Loucy (cell line): ENCODE measurements at regions not wholly inside any gene's neighbourhood (a gene's known extent, or its start where the extent isn't known, plus 50 kb on each side); places are given as distances from the start of the nearest gene placed in this dataset.

Experiments
- H2AFZ ChIP-seq: fragments of 200-600 bp; sonication (generic); 2 replicates; pipeline ENCODE4 v1.6.0; 2016; ENCODE audit warnings: antibody characterized with exemption, mild to moderate bottlenecking, low read length, moderate library complexity
- H3F3A ChIP-seq: fragments of 200-600 bp; 2 replicates; pipeline ENCODE4 v1.6.0; 2016; ENCODE audit warnings: antibody characterized with exemption, low read depth, mild to moderate bottlenecking
- H3K27me3 ChIP-seq: fragments of 200-600 bp; sonication (generic); 2 replicates; pipeline ENCODE4 v1.6.1; 2014; ENCODE audit warnings: low read length, mild to moderate bottlenecking; ENCODE audit not compliant: insufficient read depth, poor library complexity, severe bottlenecking
- H3K36me3 ChIP-seq: fragments of 200-600 bp; sonication (generic); 2 replicates; pipeline ENCODE4 v1.6.1; 2016; ENCODE audit warnings: low read length; ENCODE audit not compliant: insufficient read depth
- H3K4me1 ChIP-seq: fragments of 200-600 bp; sonication (generic); 2 replicates; pipeline ENCODE4 v1.5.1; 2014; ENCODE audit warnings: low read length, mild to moderate bottlenecking; ENCODE audit not compliant: insufficient read depth, poor library complexity, severe bottlenecking
- H3K4me2 ChIP-seq: fragments of 200-600 bp; sonication (generic); 2 replicates; pipeline ENCODE4 v1.6.0; 2014; ENCODE audit warnings: antibody characterized with exemption, low read length, low read depth, mild to moderate bottlenecking; ENCODE audit not compliant: poor library complexity, severe bottlenecking
- H3K4me3 ChIP-seq: fragments of 200-600 bp; sonication (generic); 2 replicates; pipeline ENCODE4 v1.5.1; 2014; ENCODE audit warnings: low read length, mild to moderate bottlenecking, mixed read lengths; ENCODE audit not compliant: poor library complexity, severe bottlenecking
- H3K79me2 ChIP-seq: fragments of 200-600 bp; sonication (generic); 2 replicates; pipeline ENCODE4 v1.6.1; 2014; ENCODE audit warnings: low read length; ENCODE audit not compliant: insufficient read depth
- H3K9ac ChIP-seq: fragments of 200-600 bp; sonication (generic); 2 replicates; pipeline ENCODE4 v1.6.0; 2014; ENCODE audit warnings: mild to moderate bottlenecking, low read depth, low read length, moderate library complexity; ENCODE audit not compliant: poor library complexity, severe bottlenecking
- H3K9me2 ChIP-seq: fragments of 200-600 bp; sonication (generic); replicated peaks from 2 replicates; pipeline ENCODE4 v1.6.1; 2016; ENCODE audit warnings: low read depth, low read length, mixed read lengths
- H3K9me3 ChIP-seq: fragments of 200-600 bp; sonication (generic); 2 replicates; pipeline ENCODE4 v1.6.1; 2014; ENCODE audit warnings: mild to moderate bottlenecking, antibody characterized with exemption, low read length, low read depth; ENCODE audit not compliant: insufficient read depth
- H4K20me1 ChIP-seq: fragments of 200-600 bp; sonication (generic); 2 replicates; pipeline ENCODE4 v1.6.0; 2014; ENCODE audit warnings: antibody characterized with exemption, low read length, mild to moderate bottlenecking; ENCODE audit not compliant: insufficient read depth, poor library complexity, severe bottlenecking
- EZH2phosphoT487 ChIP-seq: fragments of 200-600 bp; IDR thresholded peaks from 2 replicates; pipeline ENCODE4 v1.6.1; 2018; ENCODE audit warnings: antibody characterized with exemption, mild to moderate bottlenecking, moderate library complexity, borderline replicate concordance
- TF ChIP-seq, protein P1 (sequence below): fragments of 200-600 bp; sonication (generic); conservative IDR thresholded peaks from 2 replicates; pipeline ENCODE4 v1.5.1; 2014; ENCODE audit warnings: mild to moderate bottlenecking, antibody characterized with exemption, low read length

DNA sequence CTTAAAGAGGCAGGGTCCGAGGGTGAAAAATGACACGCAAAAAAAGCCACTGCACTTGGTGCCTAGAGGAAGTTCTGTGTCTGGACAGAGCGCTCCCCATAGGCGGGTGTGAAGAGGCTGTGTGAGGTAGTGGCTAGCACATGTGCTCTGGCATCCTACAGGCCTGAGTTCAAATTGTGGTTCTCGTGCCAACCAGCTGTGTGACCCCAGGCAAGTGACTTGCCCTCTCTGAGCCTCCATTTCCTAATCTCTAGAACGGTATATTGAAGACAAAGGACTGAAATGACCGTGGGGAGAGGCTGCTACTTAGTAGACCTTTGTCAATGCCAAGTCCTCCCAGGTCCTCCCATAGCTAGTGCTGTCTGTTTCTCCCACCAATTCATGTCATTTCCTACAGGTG, 79.1 kb upstream of the MYL10 start:
- no peaks in the 10 kb centered on the region for H3K27me3 ChIP-seq
- H3K4me3 ChIP-seq = no peak overlapping the region
- H3F3A ChIP-seq = no peaks in the 10 kb centered on the region
- no peaks in the 10 kb centered on the region for H3K9me2 ChIP-seq
- H3K9me3 ChIP-seq = no peaks in the 10 kb centered on the region
- no peak overlapping the region for H2AFZ ChIP-seq
- no peaks in the 10 kb centered on the region for H3K79me2 ChIP-seq
- no peak overlapping the region for H3K9ac ChIP-seq
- no peak overlapping the region for H3K4me2 ChIP-seq
- TF ChIP-seq, protein P1, sequence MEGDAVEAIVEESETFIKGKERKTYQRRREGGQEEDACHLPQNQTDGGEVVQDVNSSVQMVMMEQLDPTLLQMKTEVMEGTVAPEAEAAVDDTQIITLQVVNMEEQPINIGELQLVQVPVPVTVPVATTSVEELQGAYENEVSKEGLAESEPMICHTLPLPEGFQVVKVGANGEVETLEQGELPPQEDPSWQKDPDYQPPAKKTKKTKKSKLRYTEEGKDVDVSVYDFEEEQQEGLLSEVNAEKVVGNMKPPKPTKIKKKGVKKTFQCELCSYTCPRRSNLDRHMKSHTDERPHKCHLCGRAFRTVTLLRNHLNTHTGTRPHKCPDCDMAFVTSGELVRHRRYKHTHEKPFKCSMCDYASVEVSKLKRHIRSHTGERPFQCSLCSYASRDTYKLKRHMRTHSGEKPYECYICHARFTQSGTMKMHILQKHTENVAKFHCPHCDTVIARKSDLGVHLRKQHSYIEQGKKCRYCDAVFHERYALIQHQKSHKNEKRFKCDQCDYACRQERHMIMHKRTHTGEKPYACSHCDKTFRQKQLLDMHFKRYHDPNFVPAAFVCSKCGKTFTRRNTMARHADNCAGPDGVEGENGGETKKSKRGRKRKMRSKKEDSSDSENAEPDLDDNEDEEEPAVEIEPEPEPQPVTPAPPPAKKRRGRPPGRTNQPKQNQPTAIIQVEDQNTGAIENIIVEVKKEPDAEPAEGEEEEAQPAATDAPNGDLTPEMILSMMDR = no peak
- no peak for TF ChIP-seq EZH2phosphoT487
- no peaks in the 10 kb centered on the region for H4K20me1 ChIP-seq
- H3K4me1 ChIP-seq = peaks cover 9% of the 10 kb centered on the region
- H3K36me3 ChIP-seq = no peaks in the 10 kb centered on the region

DNA sequence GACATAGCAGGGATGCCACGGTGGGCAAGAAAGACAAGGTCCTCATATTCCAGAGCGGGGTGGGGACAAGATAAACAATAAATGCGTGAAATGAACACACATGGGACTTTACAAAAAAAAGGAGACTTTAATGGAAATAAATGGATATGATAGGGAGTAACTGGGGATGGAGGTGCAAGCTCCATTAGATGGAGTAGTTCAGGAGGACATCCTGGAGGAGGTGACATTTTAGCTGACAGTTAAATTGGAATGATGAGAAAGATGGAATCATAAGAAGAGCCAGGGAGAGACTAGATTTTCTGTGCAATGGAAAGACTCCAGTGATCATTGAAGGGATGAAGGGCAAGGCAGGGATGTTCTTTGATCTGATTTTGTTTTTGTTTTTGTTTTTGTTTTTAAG, 83.6 kb upstream of the MYL10 start:
- Histone ChIP-seq H3K9me2 (no peaks in the 10 kb centered on the region), H2AFZ (no peak overlapping the region), H3K4me1 (peaks cover 5% of the 10 kb centered on the region), H4K20me1 (no peaks in the 10 kb centered on the region), H3K79me2 (no peaks in the 10 kb centered on the region), H3K9me3 (no peaks in the 10 kb centered on the region), H3K4me3 (no peak overlapping the region), H3K27me3 (no peaks in the 10 kb centered on the region), H3F3A (no peaks in the 10 kb centered on the region), H3K9ac (no peak overlapping the region), H3K36me3 (no peaks in the 10 kb centered on the region), H3K4me2 (no peak overlapping the region)
- TF ChIP-seq, protein P1 = no peak
- TF ChIP-seq EZH2phosphoT487 = no peak

DNA sequence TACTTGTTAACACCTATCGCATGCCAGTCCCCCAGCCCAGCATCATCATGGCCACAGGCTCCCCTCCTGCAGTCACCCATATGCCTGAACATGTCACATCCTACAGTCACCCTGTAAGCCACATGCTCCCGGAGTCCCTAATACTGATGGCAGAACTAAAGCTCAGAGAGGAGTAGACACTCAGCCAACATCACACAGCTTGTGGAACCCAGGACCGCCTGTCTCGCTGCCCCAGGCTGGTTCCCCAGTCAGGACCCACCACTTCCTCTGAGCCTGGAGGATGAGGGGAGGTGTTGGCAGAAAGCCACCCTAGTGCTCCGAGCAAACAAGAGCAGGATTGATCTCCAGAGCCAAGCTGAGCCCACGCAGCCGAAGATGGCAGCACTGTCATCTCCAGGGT, 85.0 kb upstream of the MYL10 start:
- Histone ChIP-seq H3K9me2 (no peaks in the 10 kb centered on the region), H3K27me3 (no peaks in the 10 kb centered on the region), H3K4me3 (no peak overlapping the region), H2AFZ (no peak overlapping the region), H4K20me1 (no peaks in the 10 kb centered on the region), H3K9me3 (no peaks in the 10 kb centered on the region), H3K4me1 (peaks cover 9% of the 10 kb centered on the region), H3K4me2 (no peak overlapping the region), H3F3A (no peaks in the 10 kb centered on the region), H3K36me3 (no peaks in the 10 kb centered on the region), H3K9ac (no peak overlapping the region), H3K79me2 (no peaks in the 10 kb centered on the region)
- TF ChIP-seq EZH2phosphoT487 = no peak
- TF ChIP-seq, protein P1 = no peak
